ENCODE measurements at regions not wholly inside any gene's neighbourhood (a gene's known extent, or its start where the extent isn't known, plus 50 kb on each side); places are given as distances from the start of the nearest gene placed in this dataset.

DNA sequence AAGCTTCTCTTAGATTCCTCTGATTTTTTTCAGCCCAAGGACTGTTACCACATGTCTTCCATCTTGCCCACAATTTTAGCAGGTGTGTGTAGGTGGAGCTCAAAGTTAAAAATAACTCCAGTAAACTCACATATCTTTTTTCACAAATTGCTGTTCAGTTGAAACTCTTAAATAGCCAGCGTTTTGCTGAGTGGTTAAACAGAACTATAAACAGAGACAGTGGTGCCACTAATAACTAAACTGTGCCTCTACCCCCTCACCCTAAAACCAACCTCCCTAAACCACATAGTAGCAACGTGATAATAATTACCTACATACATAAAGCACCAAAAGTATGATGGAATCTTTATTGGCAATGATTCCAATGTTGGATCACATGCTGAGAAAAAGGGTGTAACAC lies 525.1 kb downstream of the PDCD6IP start:
- no peak for DNase-seq (ENCODE audit: low spot score)
- intact Hi-C loops (cut with DNase I) = no loop called here

DNA sequence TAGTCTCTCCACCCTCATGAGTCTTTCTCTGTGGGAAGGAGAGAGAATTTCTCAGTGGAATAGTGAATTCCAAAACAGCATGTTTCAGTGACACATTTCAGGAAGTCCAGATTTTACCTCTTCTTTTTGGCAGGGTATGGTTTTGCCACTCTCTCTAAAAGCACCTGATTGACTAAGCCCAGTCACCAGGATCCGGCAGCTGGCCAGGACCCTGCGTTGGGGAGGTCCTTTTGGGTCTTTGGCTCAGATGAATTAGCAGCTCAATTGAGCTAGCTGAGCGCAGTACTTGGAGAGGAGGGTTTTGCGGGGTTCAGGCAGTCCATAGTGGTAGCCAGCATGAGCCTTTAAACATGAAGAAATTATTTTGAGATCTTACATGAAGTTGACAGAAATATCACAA lies 548.2 kb downstream of the PDCD6IP start:
- DNase-seq (ENCODE audit: low spot score) = no peak
- intact Hi-C loops (cut with DNase I) = no loop called here

DNA sequence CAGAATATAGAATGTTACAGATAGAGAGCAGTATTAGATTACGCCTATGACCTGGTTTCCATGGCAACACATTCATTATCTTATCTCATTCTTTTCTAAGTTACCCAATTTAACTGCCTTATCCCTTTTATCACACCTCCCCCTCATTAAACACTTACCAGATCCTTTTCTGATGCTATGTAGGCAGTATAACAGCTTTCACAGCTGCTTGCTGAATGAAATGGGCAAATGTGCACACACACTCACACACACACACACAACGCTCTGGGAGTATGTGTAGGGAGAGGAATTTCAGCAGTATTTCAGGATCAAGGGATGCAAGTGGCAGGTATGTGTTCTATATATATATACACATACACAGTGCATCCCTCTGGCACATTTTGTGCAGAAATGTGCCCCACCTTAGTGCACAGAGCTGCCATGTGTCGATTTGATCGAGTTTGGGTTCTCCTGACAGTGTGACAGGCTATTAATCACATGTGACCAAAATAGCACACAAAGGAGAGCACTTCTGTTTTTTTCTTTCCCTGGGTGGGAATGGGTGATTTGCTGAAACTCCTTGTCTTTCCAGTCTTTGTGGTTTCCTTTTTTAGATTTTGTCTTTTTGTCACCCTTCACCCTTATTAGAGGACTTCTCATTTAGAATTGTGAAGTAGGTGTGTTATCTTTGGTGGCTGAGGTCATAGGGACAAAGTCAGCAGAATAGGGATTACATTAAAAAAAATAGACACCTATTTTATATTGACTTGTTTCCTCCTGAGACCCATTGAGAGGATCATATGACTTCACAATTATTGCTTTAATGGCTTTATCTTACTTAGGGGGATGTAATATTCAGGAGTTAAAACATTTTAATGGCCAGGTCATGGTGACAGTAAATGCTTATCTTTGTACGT lies 553.7 kb downstream of the PDCD6IP start:
- intact Hi-C loops (cut with DNase I) = no loop called here
- DNase-seq (ENCODE audit: low spot score) = no peak

DNA sequence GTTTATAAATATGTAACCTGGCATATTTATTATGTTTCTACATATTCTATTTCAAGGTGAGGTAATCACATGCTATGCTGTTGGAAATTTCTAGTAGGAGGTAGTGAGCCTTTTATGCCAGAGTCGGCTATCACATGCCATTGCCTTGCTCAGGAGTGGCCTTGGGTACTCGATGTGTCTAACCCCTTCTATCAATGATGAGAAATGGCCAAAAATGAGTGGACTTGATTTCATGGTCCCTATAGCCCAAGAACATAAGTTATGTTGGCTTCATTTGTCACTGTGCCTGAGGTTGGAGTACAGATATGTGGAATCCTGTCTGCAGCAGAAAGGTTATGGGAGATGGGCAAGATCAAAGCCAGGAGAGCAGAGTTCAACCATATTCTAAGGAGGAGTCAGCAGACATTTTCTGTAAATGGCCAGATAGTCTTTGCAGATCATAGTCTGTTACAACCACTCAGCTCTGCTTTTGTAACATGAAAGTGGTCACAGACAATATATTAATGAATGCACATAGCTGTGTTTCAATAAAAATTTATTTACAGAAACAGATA lies 554.4 kb downstream of the PDCD6IP start:
- intact Hi-C loops (cut with DNase I) = no loop called here
- DNase-seq (ENCODE audit: low spot score) = no peak

DNA sequence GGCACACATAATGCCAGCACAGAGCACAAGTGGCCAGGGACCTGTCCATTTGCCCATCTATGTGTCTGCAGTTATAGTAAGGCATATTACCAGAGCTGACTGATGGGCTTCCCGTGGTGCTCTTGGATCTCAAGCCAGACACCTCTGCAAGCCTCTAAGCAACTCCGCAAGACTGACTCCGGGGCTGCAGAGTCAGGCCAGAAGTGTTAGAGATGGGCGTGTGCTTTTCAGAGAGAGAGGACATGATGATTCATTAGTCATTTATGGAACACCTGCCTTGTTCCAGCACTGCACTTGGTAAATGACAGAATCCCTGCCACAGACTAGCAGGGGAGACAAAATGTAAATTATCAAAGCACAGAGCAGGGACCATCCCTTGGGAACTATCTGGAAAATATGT lies 559.0 kb downstream of the PDCD6IP start:
- no peak for DNase-seq (ENCODE audit: low spot score)
- intact Hi-C loops (cut with DNase I) = no loop called here

DNA sequence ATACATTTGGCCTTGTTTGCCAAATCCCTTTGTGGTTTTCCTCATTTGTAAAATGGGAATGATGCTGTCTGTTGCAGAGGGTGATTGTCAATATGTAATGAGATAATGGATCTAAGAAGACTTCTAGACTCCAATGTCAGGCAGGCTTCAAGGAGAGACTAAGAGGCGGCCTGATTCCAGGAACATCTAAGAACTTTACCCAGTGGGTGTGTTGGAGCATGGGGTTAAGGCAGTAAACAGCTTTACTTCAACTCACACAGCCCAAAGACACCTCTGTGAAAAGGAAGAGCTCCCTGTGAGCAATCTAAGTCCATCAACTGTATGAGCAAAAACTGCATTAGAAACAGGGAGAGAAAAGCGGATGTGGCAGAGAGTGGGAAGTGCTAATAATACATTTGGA lies 560.6 kb downstream of the PDCD6IP start:
- DNase-seq (ENCODE audit: low spot score) = no peak
- intact Hi-C loops (cut with DNase I) = no loop called here

DNA sequence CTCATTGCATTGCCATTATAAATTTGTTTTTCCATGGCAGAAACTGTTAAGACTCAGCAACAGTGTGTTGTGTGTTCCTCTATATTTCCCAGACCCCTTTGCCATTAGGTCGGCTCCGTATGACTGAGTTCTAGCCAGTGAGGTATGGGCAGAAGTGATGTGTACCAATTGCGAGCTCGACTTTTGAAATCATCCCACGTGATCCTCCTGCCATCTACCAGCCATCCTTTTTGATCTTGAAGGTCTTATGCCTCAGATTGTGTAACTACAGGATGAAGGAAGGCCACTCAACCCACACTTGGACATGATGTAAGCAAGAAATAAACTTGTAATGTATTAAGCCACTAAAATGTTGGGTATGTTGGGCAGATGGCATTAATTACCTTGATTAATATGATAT lies 562.3 kb downstream of the PDCD6IP start:
- DNase-seq (ENCODE audit: low spot score) = no peak
- intact Hi-C loops (cut with DNase I) = no loop called here

DNA sequence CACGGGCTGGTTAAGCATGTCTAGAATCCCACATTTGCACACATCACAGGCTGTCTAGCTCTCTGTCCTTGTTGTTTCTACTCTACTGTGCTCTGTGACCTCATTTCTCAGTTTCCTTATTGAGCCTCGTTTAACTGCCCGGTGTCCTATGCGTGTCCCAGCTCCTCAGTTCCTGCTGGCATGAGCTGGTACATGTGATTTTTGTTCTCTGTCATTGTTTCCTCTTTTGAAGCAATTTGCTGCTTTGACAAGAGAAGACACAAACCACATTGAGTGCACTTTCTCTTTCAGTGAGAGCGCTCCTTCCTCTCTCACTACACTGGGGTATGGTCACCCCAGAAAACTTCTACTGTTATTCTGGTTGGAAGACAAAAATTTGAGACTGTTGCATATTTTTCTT lies 563.5 kb downstream of the PDCD6IP start:
- DNase-seq (ENCODE audit: low spot score) = no peak
- intact Hi-C loops (cut with DNase I) = no loop called here

DNA sequence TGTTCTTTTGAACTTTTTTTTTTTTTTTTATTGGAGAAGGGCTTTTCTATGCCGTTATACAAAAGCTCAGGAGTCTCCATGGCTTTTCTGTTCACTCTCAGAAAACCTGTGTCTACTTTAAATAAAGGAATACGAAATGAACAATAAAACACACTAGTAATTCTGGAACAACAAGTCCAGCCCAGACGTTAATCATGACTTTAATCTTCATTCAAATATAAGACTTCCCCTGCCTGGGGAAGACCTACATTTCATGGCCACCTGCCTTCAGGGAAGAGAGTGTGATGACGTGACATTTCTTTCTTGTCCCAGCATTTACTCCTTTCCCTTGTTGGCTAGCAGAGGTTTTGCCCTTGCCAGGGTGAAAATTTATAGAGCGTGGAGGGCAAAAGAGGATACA lies 564.5 kb downstream of the PDCD6IP start:
- intact Hi-C loops (cut with DNase I) = no loop called here
- DNase-seq (ENCODE audit: low spot score) = no peak

DNA sequence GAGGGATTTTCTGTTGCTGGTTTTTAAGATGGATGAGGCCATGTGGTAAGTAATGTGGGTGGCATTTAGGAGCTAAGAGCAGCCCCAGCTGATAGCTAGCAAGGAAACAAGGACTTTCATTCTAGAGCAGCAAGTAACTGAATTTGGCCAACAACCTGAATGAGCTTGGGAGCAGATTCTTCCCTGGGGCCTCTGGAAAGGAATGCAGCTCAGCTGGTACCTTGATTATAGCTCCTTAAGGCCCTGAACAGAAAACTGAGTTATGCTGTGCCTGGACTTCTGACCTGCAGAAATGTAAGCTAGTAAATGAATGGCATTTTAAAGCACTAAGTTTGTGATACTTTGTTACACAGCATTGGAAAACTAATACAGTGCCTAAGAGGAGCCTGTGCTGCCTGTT lies 565.5 kb downstream of the PDCD6IP start:
- intact Hi-C loops (cut with DNase I) = no loop called here
- DNase-seq (ENCODE audit: low spot score) = no peak

DNA sequence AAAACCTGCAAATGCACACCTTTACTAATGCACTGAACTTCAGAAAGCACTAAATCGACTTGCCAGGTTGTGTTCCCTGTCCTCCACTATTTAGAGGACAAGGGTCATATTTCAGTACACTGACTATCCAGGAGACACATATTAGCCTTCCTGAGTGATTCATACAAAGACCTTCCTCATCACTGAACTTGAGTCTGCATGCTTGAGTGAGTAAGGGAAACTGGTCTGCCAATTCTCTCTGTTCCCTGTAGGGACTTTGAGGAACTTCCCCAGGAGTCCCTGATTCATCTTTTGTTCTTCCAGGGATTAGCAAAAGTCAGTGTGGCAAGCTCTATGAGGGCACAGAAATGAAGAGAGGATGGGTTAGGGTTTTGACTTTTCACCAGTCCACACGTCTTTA lies 565.9 kb downstream of the PDCD6IP start:
- DNase-seq (ENCODE audit: low spot score) = no peak
- intact Hi-C loops (cut with DNase I) = no loop called here

DNA sequence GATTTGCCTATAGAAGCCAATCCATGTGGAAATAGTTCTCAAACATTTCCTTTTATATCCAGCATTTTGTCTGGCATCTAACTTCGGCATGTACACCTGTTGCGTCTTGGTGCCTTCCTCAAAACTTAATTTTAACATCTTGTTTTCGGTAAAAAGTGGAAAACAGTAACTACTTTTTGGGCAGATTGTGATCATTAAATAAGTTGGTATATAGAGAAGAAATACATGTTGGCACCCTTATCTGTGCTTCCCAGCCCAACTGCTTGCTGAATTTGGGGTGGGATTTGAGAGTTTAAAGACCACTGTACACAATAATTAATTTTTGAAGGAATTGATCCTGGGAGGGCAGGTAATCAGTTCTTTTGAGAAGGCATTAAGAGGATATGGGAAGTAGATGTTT lies 566.8 kb downstream of the PDCD6IP start:
- no peak for DNase-seq (ENCODE audit: low spot score)

DNA sequence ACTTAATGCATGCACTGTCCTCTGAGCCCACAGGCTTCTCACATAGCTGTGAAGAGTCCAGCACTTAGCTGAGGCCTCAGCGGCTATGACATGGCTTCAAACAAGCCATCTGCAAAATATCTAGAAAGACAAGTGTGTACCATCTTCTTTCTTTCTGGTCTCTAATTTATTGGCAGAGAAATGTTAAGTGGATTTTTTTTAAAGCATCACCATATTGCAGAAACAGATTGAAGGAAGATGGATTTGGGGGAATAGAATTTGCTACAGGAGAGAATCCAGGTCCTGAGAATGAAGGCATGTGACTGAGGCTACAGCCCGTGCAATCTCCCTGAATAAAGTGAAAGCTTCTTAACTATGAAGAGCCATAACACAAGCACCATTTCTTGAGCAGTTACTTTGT lies 567.3 kb downstream of the PDCD6IP start:
- intact Hi-C loops (cut with DNase I) = no loop called here
- no peak for DNase-seq (ENCODE audit: low spot score)

More for the DNA sequence above, 566.8 kb downstream of the PDCD6IP start:
- intact Hi-C loops (cut with DNase I) = no loop called here

DNA sequence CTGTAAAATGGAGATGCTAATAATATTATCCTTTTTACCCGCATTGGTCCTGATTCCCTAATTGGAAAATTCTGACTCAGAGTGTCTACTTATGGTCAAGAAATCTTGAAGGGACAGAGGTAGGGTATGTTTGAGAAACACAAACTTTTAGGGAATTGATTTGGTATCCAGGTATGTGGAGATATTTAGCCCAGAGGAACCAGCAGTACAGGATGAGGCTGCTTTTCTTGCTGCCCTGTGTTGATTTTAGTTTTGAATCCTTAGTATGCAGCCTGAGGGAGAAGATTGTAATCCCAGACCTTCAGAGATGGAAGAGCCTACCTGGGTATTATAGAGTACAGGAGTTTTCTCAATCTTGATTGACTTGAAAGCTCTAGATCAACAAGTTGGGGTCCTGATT lies 569.1 kb downstream of the PDCD6IP start:
- DNase-seq (ENCODE audit: low spot score) = no peak
- intact Hi-C loops (cut with DNase I) = no loop called here

DNA sequence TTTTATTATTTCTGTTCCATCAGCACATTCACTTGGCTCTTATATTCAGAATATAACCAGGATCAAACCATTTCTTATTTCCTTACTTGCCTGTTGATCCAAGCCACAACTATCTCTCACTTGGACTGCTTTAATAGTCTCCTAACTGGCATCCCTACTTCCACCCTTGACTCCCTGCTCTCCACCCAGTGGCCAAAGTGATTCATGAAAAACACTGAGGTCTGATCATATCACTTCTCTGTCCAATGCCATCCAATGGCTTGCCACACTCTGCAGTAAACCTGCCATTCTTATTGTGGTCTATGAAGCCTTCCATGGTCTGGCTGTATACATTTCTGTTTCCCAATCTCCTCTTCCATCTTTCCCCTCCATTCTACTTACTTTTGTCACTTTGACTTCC lies 576.1 kb downstream of the PDCD6IP start:
- intact Hi-C loops (cut with DNase I) = no loop called here
- DNase-seq (ENCODE audit: low spot score) = no peak

DNA sequence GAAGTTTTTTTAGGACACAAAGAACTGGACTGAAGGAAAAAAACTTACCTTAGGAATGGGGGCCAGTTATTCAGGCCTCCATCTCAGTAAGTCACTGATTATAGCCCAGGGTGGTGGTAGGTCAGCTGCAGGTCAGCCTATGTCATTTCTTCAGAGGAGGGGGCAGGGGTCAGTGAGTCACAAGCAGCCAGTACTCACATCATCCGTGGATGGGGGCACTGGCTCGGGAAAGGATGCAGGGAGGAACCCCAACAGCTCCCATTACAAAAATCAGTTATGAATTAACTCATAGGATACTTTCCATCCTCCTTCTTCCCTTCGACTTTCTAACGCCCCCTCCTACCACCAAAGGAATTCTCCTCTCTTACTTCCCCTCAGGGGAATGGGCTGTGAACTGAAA lies 578.3 kb downstream of the PDCD6IP start:
- intact Hi-C loops (cut with DNase I) = no loop called here
- DNase-seq (ENCODE audit: low spot score) = no peak

DNA sequence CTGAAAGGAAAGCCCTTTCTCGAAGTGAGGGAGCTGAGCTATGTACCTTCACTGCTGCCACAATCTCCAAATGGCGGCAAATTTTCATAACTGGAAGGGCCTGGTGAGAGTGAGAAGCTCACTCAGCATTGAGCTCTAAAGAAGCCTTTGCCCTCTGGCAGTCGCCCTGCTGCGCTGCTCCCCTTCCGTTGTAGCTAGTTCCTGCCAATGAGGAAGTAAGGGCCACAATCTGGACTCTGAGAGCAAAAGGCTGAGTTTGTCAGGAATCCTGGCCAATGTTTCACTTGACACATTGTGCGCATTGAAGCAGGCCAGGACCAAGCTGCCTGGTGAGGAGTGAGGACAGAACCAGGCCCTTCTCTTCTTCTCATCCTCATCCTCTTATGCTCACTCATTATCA lies 579.5 kb downstream of the PDCD6IP start:
- intact Hi-C loops (cut with DNase I) = no loop called here
- DNase-seq (ENCODE audit: low spot score) = no peak

DNA sequence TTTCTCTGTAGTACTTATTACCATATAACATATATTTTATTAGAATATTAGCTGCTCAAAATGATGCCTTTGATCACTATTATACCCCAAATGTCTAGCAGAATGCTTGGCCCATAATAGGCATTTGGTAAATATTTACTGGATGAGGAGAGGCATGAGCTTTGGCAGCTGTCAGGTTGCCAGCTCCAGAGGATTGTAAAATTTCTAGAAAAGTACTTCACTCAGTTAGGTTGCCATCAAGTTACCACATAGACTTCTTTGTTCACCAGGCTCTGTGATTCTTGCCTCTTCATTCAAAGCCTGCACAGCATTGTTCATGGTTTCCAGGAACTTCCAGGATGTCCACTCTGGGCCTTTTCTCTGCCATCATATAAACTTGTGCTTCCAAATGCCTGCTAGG lies 582.8 kb downstream of the PDCD6IP start:
- intact Hi-C loops (cut with DNase I) = no loop called here
- DNase-seq (ENCODE audit: low spot score) = no peak

DNA sequence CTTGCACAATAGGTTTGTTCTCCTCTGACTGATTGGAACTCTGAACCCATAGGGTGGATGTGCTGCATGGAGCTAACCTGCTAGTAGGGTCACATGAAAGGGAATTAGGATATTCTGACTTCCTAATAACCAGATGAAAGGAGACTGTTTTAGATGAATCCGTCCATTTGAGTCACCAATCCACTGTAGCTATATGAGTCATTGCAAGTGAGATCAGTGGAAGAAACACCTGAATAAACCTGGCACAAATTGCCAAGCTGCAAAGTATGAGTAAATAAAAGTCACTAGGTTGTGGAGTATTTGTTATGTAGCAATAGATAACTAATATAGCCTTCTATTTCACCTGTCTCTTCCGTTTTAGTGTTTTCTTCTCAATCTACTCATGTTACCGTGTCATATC lies 584.4 kb downstream of the PDCD6IP start:
- intact Hi-C loops (cut with DNase I) = no loop called here
- DNase-seq (ENCODE audit: low spot score) = no peak

DNA sequence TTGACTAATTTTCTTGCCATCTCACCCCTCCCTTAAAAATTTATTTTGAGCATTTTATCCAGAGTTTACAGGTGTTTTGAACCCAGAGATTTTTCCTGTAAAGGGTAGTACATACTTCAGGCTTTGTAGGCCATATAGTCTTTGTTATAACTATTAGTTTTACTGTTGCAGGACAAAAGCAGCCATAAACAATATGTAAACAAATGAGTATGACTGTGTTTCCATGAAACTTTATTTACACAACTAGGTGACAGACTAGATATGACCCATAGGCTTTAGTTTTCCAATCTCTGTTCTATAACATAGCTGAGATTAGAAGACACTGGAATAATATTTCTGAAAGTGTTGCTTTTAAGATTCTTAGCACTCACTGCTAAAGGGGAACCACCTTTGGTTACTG lies 587.9 kb downstream of the PDCD6IP start:
- intact Hi-C loops (cut with DNase I) = no loop called here
- DNase-seq (ENCODE audit: low spot score) = no peak

DNA sequence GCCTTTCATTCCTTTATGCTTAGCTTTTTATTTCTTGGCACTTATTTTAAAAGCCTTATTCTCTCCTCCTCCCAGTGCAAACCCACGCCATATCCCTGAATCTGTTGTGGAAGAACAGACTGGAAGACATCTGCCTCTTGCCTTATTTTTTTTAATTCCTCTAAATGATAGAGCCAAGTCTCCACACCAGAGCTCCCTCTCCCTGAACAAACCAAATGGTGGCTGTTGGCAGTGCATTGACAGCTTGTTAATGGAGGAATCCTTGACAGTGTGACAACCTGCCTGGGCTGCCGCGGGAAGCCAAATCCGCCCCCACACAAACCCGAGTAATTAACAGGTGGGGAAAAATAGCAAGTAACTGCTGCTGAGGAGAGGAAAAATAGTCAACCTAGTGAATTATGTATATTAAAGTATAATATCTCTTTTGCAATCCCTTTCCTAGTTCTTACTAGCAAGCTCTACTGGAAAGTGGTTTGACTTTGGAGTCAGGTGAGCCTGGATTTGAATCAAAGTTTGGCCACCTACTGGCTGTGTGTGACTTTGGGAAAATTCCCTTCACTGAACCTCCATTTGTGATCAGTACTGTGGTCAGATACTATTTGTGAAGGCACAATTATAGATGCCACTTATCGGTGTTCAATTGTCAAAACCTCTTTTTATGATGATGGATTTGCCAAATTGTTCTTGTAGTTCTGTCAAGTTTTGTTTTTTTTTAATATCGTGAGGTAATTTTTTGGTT lies 589.6 kb downstream of the PDCD6IP start:
- no peak for DNase-seq (ENCODE audit: low spot score)
- intact Hi-C loops (cut with DNase I) = no loop called here

All from cardiac septum (tissue), 1 donor.